Sigmoid colon (tissue), 6 donors: ENCODE measurements at regions not wholly inside any gene's neighbourhood (a gene's known extent, or its start where the extent isn't known, plus 50 kb on each side); places are given as distances from the start of the nearest gene placed in this dataset.

Experiments
- DNase-seq: peaks from one replicate; pipeline ENCODE4 v3.0.0-alpha.2; 2019
- H3K27ac ChIP-seq, 4 donors: fragments of 200-600 bp; sonication (generic); one replicate each; pipeline ENCODE4 v1.5.1; 2016 to 2019; ENCODE audit warnings: mild to moderate bottlenecking in 1 of 4
- H3K27me3 ChIP-seq, 3 donors: fragments of 200-600 bp; sonication (generic); one replicate each; pipeline ENCODE4 v1.5.1; 2019; ENCODE audit warnings: mild to moderate bottlenecking in 1 of 3
- H3K36me3 ChIP-seq, 4 donors: fragments of 200-600 bp; sonication (generic); one replicate each; pipeline ENCODE4 v1.5.1; 2016 to 2019
- H3K4me1 ChIP-seq, 4 donors: fragments of 200-600 bp; sonication (generic); one replicate each; pipeline ENCODE4 v1.5.1; 2017 to 2019
- H3K4me3 ChIP-seq, 4 donors: fragments of 200-600 bp; sonication (generic); one replicate each; pipeline ENCODE4 v1.5.1; 2017 to 2019; ENCODE audit warnings: mild to moderate bottlenecking in 2 of 4, moderate library complexity in 1 of 4
- H3K9me3 ChIP-seq, 4 donors: fragments of 200-600 bp in 3 of 4; sonication (generic) in 3 of 4; one replicate each; pipeline versions ENCODE4 v1.5.1 to v1.6.1; 2013 to 2019
- EP300 ChIP-seq, 4 donors: sonication (generic); formaldehyde crosslinking; IDR thresholded peaks; one replicate each; pipeline ENCODE4 v1.6.1; 2017; ENCODE audit warnings: antibody characterized with exemption in 4 of 4
- POLR2A ChIP-seq, 2 donors: fragments of 450-650 bp; IDR thresholded peaks; one replicate each; pipeline ENCODE4 v1.6.1; 2016; ENCODE audit warnings: antibody characterized with exemption in 2 of 2, mild to moderate bottlenecking in 2 of 2, moderate library complexity in 2 of 2
- POLR2AphosphoS5 ChIP-seq, 4 donors: sonication (generic); formaldehyde crosslinking; IDR thresholded peaks; one replicate each; pipeline ENCODE4 v1.6.1; 2017; ENCODE audit warnings: antibody characterized with exemption in 4 of 4
- WGBS, 2 donors: extraction: QIAGEN DNeasy Blood & Tissue Kit; methylation state at CpG; one replicate each; pipeline ENCODE4 v1.1.7; 2013; 5-methylcytosine and 5-hydroxymethylcytosine counted together
- intact Hi-C: fragments of 100-400 bp; cut with DNase I; formaldehyde crosslinking; loops from one replicate; pipeline ENCODE4 v1.15.1; 2023
- TF ChIP-seq, protein P1 (sequence below), 4 experiments: fragments of 450-650 bp in 3 of 4; fragments of 200-600 bp in 1 of 4; IDR thresholded peaks; one replicate each; pipeline ENCODE4 v1.5.1; 2016 to 2019; ENCODE audit warnings: antibody characterized with exemption in 4 of 4, mild to moderate bottlenecking in 3 of 4, moderate library complexity in 2 of 4
- donor health status: healthy with polysubstance abuse.
- donor health status: healthy.

DNA sequence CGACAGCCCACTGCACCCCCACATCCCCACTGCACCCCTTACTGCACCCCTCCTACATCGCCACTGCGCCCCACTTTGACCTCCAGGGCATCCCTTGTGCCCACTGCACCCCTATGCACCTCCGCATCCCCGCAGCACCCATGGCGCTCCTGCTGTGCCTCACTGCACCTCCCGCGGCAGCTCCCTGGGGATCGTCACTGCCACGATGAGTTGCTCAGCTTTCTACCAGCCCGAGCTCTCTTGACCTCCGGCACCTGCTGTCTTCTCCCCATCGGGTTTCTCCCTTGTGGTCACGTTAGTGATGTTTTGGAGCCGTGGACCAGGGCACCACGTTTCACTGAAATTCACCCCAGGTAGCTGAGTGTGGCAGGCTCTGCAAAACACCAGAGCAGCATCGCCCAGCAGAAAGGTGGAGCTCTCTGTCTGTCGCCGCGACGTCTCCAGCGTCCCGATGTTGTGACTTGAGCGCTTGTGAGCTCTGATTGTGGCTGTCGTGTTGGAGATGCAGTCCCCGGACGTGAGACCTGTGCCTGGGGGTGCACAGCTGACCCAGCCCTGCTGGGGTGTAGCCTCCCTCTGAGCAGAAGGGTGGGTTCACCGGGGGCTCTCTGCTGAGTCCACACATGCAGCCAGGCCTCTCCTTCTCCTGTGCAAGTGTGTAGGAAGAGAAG is 147.7 kb downstream of the DNAJB6 start:
- no peak overlapping the region for H3K4me3 ChIP-seq
- H3K27me3 ChIP-seq = peaks cover 0 to 12% (median 0%) of the 10 kb centered on the region in 3 donors
- H3K27ac ChIP-seq = no peak overlapping the region
- no peaks in the 10 kb centered on the region for H3K4me1 ChIP-seq
- peak; percentile 48 for DNase-seq
- no peaks in the 10 kb centered on the region for H3K36me3 ChIP-seq
- TF ChIP-seq POLR2AphosphoS5 (IDR thresholded peaks at IDR 0.05) (no peak), EP300 (IDR thresholded peaks at IDR 0.05) (no peak), POLR2A (IDR thresholded peaks at IDR 0.05) (no peak)
- TF ChIP-seq, protein P1, sequence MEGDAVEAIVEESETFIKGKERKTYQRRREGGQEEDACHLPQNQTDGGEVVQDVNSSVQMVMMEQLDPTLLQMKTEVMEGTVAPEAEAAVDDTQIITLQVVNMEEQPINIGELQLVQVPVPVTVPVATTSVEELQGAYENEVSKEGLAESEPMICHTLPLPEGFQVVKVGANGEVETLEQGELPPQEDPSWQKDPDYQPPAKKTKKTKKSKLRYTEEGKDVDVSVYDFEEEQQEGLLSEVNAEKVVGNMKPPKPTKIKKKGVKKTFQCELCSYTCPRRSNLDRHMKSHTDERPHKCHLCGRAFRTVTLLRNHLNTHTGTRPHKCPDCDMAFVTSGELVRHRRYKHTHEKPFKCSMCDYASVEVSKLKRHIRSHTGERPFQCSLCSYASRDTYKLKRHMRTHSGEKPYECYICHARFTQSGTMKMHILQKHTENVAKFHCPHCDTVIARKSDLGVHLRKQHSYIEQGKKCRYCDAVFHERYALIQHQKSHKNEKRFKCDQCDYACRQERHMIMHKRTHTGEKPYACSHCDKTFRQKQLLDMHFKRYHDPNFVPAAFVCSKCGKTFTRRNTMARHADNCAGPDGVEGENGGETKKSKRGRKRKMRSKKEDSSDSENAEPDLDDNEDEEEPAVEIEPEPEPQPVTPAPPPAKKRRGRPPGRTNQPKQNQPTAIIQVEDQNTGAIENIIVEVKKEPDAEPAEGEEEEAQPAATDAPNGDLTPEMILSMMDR (IDR thresholded peaks at IDR 0.05) = no peak
- 86% methylated on average over 28 of the region's 28 CpGs for WGBS, 2 donors
- no peaks in the 10 kb centered on the region for H3K9me3 ChIP-seq
- intact Hi-C loops = no loop called here

DNA sequence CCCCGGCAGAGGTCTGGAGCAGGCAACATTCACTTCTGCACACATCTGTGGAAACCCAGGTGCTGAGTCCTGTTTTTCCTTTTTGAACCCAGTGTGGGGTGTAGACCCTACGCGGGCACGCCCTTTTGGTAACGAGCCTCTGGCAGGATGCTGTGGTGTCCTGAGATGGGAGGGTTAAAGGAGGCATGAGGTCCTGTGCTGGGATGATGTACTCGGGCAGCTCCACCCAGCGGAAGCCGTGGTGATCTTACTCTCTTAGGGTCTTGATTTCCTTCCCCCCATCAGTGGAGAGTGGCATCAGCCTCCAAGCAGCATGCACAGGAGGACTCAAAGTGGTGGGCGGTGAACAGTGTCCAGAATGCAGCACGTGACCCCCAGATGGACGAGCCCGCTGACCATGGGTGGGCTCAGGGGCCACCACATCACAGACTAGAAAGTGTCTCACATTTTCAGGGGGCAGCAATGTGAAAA is 148.6 kb downstream of the DNAJB6 start:
- H3K27me3 ChIP-seq = peaks cover 0 to 12% (median 0%) of the 10 kb centered on the region in 3 donors
- no peak overlapping the region for H3K27ac ChIP-seq
- peak; percentile 56 for DNase-seq
- TF ChIP-seq POLR2AphosphoS5 (IDR thresholded peaks at IDR 0.05) (no peak), POLR2A (IDR thresholded peaks at IDR 0.05) (no peak), EP300 (IDR thresholded peaks at IDR 0.05) (no peak)
- TF ChIP-seq, protein P1 (IDR thresholded peaks at IDR 0.05) = no peak
- no peaks in the 10 kb centered on the region for H3K36me3 ChIP-seq
- WGBS, 2 donors = 77 to 80% methylated on average over 12 of the region's 12 CpGs
- intact Hi-C loops = no loop called here
- H3K9me3 ChIP-seq = no peaks in the 10 kb centered on the region
- no peaks in the 10 kb centered on the region for H3K4me1 ChIP-seq
- H3K4me3 ChIP-seq = no peak overlapping the region

DNA sequence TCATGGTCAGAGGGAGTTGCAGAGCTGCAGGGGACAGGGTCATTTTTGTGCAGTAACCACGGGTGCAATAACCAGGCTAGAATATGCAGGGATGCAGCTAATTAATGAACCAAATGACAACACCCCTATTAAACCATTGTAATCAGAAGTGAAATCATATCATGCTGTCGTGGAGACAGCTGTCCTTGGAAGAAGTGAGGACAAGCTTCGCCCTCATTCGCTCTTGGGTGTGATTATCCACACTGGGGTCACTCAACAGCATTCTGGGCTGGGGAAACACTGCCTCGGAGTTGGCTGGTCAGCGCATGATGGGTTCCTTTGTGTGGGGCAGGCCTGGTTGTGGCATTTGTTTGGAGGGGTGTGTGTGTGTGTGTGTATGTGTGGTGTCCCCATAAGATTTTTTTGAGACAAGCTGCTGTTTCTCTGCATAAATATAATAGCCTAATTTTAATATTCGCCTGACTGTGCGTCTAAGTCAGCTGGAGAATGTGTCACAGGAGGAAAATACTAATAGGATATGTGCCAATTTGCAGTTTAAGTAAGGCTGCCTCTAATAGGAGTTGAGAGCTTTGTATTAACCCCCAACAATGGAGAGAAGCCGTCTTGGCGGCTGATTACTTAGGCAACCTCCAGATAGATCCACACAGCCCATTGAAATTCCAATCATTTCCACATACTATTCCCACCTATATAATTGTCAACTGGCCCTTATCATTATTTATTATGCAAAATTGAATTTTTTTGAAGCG is 149.4 kb downstream of the DNAJB6 start:
- H3K9me3 ChIP-seq = no peaks in the 10 kb centered on the region
- intact Hi-C loops = no loop called here
- no peak overlapping the region for H3K4me3 ChIP-seq
- WGBS, 2 donors = 76 to 79% methylated on average over 11 of the region's 11 CpGs
- no peak overlapping the region for H3K27ac ChIP-seq
- peaks cover 0 to 7% (median 0%) of the 10 kb centered on the region in 3 donors for H3K27me3 ChIP-seq
- TF ChIP-seq POLR2A (IDR thresholded peaks at IDR 0.05) (no peak), POLR2AphosphoS5 (IDR thresholded peaks at IDR 0.05) (no peak), EP300 (IDR thresholded peaks at IDR 0.05) (no peak)
- TF ChIP-seq, protein P1 (IDR thresholded peaks at IDR 0.05) = no peak
- H3K4me1 ChIP-seq = no peaks in the 10 kb centered on the region
- H3K36me3 ChIP-seq = no peaks in the 10 kb centered on the region
- peak; percentile 39 for DNase-seq

DNA sequence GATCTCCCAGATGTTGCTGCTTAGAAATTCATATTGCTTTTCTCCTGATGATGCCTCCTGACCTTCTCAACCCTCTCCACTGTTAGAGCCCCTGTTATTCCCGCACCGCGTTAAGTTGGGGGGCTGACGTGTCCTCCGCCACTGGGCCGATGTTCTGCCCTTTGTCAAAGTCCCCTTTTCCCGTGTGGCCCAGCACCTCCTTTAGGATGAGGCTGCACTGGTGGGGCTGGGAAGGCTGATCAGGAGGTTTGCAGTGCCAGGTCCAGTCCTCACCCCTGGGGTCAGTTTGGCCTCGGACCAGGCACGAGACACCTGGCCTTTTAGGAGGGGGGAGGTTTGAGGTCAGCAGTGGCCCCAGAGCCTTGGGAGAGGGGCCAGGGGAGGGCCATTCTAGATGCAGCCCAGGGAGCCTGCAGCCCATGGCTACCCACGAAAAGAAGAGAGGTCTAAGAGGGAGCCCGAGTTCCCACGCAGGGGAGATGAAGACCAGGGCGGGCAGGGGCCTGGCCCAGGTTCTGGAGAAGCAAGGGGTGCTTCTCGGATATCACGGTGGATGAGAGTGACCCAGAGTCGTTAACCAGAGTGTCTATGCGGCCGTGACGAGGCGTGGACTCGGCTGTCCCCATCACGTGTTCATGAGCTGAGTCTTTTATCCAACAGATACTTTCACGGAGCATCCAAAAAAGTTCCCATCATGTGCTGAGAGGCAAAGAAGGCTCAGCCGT is 150.4 kb downstream of the DNAJB6 start:
- no peak overlapping the region for H3K4me3 ChIP-seq
- H3K27me3 ChIP-seq = peaks cover 0 to 7% (median 0%) of the 10 kb centered on the region in 3 donors
- intact Hi-C loops = no loop called here
- TF ChIP-seq EP300 (IDR thresholded peaks at IDR 0.05) (no peak), POLR2AphosphoS5 (IDR thresholded peaks at IDR 0.05) (no peak), POLR2A (IDR thresholded peaks at IDR 0.05) (no peak)
- TF ChIP-seq, protein P1 (IDR thresholded peaks at IDR 0.05) = no peak
- H3K27ac ChIP-seq = no peak overlapping the region
- no peaks in the 10 kb centered on the region for H3K4me1 ChIP-seq
- no peaks in the 10 kb centered on the region for H3K9me3 ChIP-seq
- 84 to 87% methylated on average over 24 of the region's 24 CpGs for WGBS, 2 donors
- H3K36me3 ChIP-seq = no peaks in the 10 kb centered on the region
- DNase-seq = peak; percentile 36
